GM06990 (cell line): ENCODE measurements at regions not wholly inside any gene's neighbourhood (a gene's known extent, or its start where the extent isn't known, plus 50 kb on each side); places are given as distances from the start of the nearest gene placed in this dataset.

Experiments used
- DNase-seq: peaks from one replicate; pipeline ENCODE4 v3.0.0-alpha.2; 2011; ENCODE audit not compliant: insufficient read length; ENCODE audit errors: extremely low read depth
- H3K27me3 ChIP-seq: replicated peaks from 2 replicates; pipeline ENCODE4 v1.6.0; 2011; ENCODE audit warnings: low read length; ENCODE audit not compliant: control insufficient read depth, insufficient read depth
- H3K36me3 ChIP-seq: 2 replicates; pipeline ENCODE4 v1.5.1; 2011; ENCODE audit warnings: low read length; ENCODE audit not compliant: control insufficient read depth, insufficient read depth
- H3K4me3 ChIP-seq: replicated peaks from 2 replicates; pipeline ENCODE4 v1.5.1; 2011; ENCODE audit warnings: low read depth, mild to moderate bottlenecking, control low read depth, low read length
- TF ChIP-seq, protein P1 (sequence below): IDR thresholded peaks from 2 replicates; pipeline ENCODE4 v1.5.1; 2011; ENCODE audit warnings: low read length, control low read depth, mild to moderate bottlenecking, inconsistent platforms; ENCODE audit not compliant: insufficient read depth, poor library complexity, severe bottlenecking

DNA sequence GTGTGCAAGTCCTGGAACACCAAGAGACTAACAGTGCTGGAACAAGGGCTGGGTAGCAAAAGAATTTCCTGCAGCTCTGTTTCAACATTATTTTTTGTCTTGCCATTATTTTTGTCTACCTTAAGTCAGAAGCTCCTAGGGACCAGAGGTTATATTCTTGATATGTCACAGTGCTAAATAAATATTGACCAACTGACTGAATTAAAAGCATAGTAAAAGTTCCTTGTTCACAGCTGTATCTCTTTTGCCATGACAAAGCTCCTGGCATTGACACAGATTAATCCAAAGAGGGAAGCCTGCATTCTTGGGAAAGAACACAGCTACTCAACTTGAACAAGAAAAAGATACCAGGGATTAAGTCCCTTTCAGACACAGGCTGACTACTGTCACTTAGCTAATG is 136.5 kb downstream of the SPTSSA start:
- TF ChIP-seq, protein P1, sequence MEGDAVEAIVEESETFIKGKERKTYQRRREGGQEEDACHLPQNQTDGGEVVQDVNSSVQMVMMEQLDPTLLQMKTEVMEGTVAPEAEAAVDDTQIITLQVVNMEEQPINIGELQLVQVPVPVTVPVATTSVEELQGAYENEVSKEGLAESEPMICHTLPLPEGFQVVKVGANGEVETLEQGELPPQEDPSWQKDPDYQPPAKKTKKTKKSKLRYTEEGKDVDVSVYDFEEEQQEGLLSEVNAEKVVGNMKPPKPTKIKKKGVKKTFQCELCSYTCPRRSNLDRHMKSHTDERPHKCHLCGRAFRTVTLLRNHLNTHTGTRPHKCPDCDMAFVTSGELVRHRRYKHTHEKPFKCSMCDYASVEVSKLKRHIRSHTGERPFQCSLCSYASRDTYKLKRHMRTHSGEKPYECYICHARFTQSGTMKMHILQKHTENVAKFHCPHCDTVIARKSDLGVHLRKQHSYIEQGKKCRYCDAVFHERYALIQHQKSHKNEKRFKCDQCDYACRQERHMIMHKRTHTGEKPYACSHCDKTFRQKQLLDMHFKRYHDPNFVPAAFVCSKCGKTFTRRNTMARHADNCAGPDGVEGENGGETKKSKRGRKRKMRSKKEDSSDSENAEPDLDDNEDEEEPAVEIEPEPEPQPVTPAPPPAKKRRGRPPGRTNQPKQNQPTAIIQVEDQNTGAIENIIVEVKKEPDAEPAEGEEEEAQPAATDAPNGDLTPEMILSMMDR: no peak
- no peak for DNase-seq
- H3K4me3 ChIP-seq: no peak overlapping the region
- H3K27me3 ChIP-seq: no peaks in the 10 kb centered on the region
- no peaks in the 10 kb centered on the region for H3K36me3 ChIP-seq

GRCh38 chr14:34324363-34324795 is 137.7 kb downstream of the SPTSSA start:
- no peak for DNase-seq
- Histone ChIP-seq H3K27me3 (no peaks in the 10 kb centered on the region; the same call in 1 of the 2 replicates), H3K4me3 (no peak overlapping the region), H3K36me3 (no peaks in the 10 kb centered on the region)
- TF ChIP-seq, protein P1: peak; percentile 64

DNA sequence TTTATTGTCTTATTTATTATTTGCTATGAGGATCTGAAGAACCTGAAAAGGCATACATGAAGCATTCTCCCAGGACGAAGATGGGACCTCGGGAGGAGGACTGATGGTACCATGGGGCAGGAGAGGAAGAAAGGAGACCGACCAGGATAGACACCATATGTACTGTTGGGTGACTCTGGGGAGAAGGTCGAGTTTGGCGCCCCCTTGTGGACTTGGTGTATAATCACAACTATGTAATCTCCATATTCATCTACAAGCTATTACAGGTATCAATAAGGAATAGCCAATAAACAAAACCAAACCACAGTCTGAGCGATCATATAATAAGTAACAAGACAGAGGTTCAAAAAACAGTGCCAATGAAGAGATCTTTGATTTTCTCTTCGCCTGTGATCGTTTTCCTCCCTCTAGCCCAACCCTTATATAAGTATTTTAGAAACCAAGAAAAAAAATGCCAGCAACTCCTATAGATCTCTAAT is 139.1 kb downstream of the SPTSSA start:
- no peak for DNase-seq

DNA sequence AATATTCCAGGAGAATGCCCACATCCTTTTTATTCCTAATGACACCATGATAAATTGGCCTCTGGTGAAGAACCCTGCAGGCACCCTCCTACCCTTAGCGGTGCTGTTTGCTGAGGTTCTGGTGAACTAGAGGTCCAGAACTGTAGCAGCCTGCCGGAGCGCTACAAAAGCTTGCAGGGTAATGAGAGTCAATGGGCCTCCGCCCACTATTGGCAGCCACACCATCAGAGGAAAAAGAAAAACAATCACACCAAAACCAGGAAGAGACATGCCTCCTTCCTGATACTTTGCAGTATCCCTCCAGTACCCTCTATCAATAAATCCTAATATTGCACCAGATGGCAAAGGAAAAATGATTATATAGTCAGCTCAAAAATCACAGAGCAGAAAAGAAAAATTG is 142.9 kb downstream of the SPTSSA start:
- TF ChIP-seq, protein P1: no peak

More for the DNA sequence above, 139.1 kb downstream of the SPTSSA start:
- Histone ChIP-seq H3K36me3 (no peaks in the 10 kb centered on the region), H3K27me3 (no peaks in the 10 kb centered on the region; the same call in 1 of the 2 replicates), H3K4me3 (no peak overlapping the region)
- TF ChIP-seq, protein P1: peak; percentile 84

DNA sequence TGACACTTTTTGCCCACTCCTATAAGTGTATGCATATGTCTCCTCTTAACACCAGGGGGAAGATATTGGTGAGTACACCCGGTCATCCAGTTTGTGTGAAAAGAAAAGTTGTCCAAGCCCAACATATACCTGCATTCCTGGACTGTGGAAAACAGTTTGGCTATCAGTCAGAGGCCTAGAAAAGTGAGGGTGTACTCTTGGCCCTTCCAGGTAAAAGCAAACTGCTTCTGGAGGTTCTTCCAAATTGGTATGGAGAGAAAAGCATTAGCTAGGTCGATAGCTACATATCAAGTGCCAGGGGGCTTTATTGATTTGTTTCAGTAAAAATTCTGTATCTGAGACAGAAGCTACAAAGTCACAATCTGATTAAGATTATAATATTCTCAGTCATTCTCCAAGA is 144.0 kb downstream of the SPTSSA start:
- Histone ChIP-seq H3K27me3 (no peaks in the 10 kb centered on the region; the same call in 1 of the 2 replicates), H3K36me3 (no peaks in the 10 kb centered on the region), H3K4me3 (no peak overlapping the region)
- TF ChIP-seq, protein P1: no peak
- no peak for DNase-seq

More for the DNA sequence above, 142.9 kb downstream of the SPTSSA start:
- no peak overlapping the region for H3K4me3 ChIP-seq
- DNase-seq: no peak
- no peaks in the 10 kb centered on the region for H3K36me3 ChIP-seq
- no peaks in the 10 kb centered on the region; the same call in 1 of the 2 replicates for H3K27me3 ChIP-seq

DNA sequence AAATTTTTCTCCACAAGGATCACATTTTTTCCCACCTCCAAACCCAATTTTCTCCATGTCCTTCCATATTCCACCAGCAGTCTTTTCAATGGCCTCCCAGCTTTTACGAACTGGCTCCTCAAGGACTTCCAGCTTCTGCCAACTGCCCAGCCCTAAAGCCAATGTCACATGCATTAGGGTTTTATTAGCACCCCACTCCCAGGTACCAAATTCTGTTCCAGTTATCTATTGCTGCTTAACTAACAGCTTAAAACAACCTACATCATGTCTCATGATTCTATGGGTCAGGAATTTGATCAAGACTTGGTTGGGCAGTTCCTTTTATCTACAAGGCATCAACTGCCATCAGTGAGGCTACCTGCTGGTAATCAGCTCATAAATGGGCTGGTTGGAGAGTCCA is 151.3 kb downstream of the SPTSSA start:
- H3K27me3 ChIP-seq: no peaks in the 10 kb centered on the region
- no peak for DNase-seq
- TF ChIP-seq, protein P1: no peak
- H3K4me3 ChIP-seq: no peak overlapping the region
- H3K36me3 ChIP-seq: no peaks in the 10 kb centered on the region
